ENCODE measurements at regions not wholly inside any gene's neighbourhood (a gene's known extent, or its start where the extent isn't known, plus 50 kb on each side); places are given as distances from the start of the nearest gene placed in this dataset.
"Not testable (repeated sequence)": the region's sequence is repeated elsewhere in the genome, so short reads cannot be mapped to it uniquely, and the experiment has no call there.

GRCh38 chr15:67936258-67936657 lies 96.4 kb upstream of the RNU6-1 start:
- ChIA-PET CTCF (interaction anchor here (0.7 kb wide), 1 partner anchor 322 kb away, joined by 3 read pairs; no protein-coding TSS in a partner anchor), POLR2A (ENCODE audit: unreplicated experiment) (no interaction called here)
- H3K27me3 ChIP-seq (ENCODE audit: insufficient read depth, low read depth), result no peaks in the 10 kb centered on the region
- H3K79me2 ChIP-seq (ENCODE audit: low read depth), result no peaks in the 10 kb centered on the region
- H2AFZ ChIP-seq, result no peak overlapping the region
- H3K4me2 ChIP-seq, result no peak overlapping the region
- no peak for DNase-seq
- no TSS peak for BruUV-seq (replicated peaks)
- no peaks in the 10 kb centered on the region for H3F3A ChIP-seq (ENCODE audit: insufficient read depth, low read depth)
- TF ChIP-seq EZH2 (IDR thresholded peaks at IDR 0.05; ENCODE audit: low read depth) (no peak), CTCF (conservative IDR thresholded peaks at IDR 0.05) (no peak)
- intact Hi-C loops (cut with micrococcal nuclease; ENCODE audit: unreplicated experiment), result no loop called here
- no peak overlapping the region for H3K4me3 ChIP-seq
- no peaks in the 10 kb centered on the region for H3K9me3 ChIP-seq (ENCODE audit: insufficient read depth, low read depth)
- no peaks in the 10 kb centered on the region for H3K9me2 ChIP-seq (ENCODE audit: insufficient read depth)
- H3K4me1 ChIP-seq (replicated peaks; ENCODE audit: insufficient read depth), result peaks cover 7% of the 10 kb centered on the region; the same call in 1 of the 2 replicates
- H3K27ac ChIP-seq, result no peak overlapping the region
- H4K20me1 ChIP-seq (ENCODE audit: insufficient read depth), result no peaks in the 10 kb centered on the region
- H3K36me3 ChIP-seq (ENCODE audit: low read depth), result no peaks in the 10 kb centered on the region

GRCh38 chr15:67937153-67937761 lies 97.4 kb upstream of the RNU6-1 start:
- CTCF ChIA-PET, result interaction anchor here (0.7 kb wide), 1 partner anchor 99 kb away, joined by 3 read pairs; no protein-coding TSS in a partner anchor

GRCh38 chr15:67939179-67939578 lies 99.3 kb upstream of the RNU6-1 start:
- intact Hi-C loops (cut with micrococcal nuclease; ENCODE audit: unreplicated experiment); H3K36me3 ChIP-seq (ENCODE audit: low read depth); DNase-seq; H3K27ac ChIP-seq; POLR2A ChIA-PET (ENCODE audit: unreplicated experiment); H2AFZ ChIP-seq; H3K79me2 ChIP-seq (ENCODE audit: low read depth); H3K9me2 ChIP-seq (ENCODE audit: insufficient read depth); H3K27me3 ChIP-seq (ENCODE audit: insufficient read depth, low read depth); H3F3A ChIP-seq (ENCODE audit: insufficient read depth, low read depth); H3K9me3 ChIP-seq (ENCODE audit: insufficient read depth, low read depth); H3K4me2 ChIP-seq; CTCF ChIA-PET; H4K20me1 ChIP-seq (ENCODE audit: insufficient read depth); H3K4me1 ChIP-seq (replicated peaks; ENCODE audit: insufficient read depth); H3K4me3 ChIP-seq; BruUV-seq (replicated peaks): not testable (repeated sequence)

More at GRCh38 chr15:67937153-67937761, 97.4 kb upstream of the RNU6-1 start:
- Histone ChIP-seq H3K4me3 (no peak overlapping the region), H3F3A (ENCODE audit: insufficient read depth, low read depth) (no peaks in the 10 kb centered on the region), H3K79me2 (ENCODE audit: low read depth) (no peaks in the 10 kb centered on the region), H2AFZ (no peak overlapping the region), H3K36me3 (ENCODE audit: low read depth) (no peaks in the 10 kb centered on the region), H4K20me1 (ENCODE audit: insufficient read depth) (no peaks in the 10 kb centered on the region), H3K27me3 (ENCODE audit: insufficient read depth, low read depth) (no peaks in the 10 kb centered on the region), H3K9me2 (ENCODE audit: insufficient read depth) (no peaks in the 10 kb centered on the region), H3K4me1 (replicated peaks; ENCODE audit: insufficient read depth) (peaks cover 10% of the 10 kb centered on the region), H3K4me2 (no peak overlapping the region), H3K9me3 (ENCODE audit: insufficient read depth, low read depth) (no peaks in the 10 kb centered on the region), H3K27ac (no peak overlapping the region)
- DNase-seq, result peak in 1 of 2 experiments; percentile 38
- intact Hi-C loops (cut with micrococcal nuclease; ENCODE audit: unreplicated experiment), result no loop called here
- no TSS peak for BruUV-seq (replicated peaks)
- TF ChIP-seq EZH2 (IDR thresholded peaks at IDR 0.05; ENCODE audit: low read depth), result no peak
- TF ChIP-seq CTCF (conservative IDR thresholded peaks at IDR 0.05), result no peak
- POLR2A ChIA-PET (ENCODE audit: unreplicated experiment), result interaction anchor here (0.5 kb wide), 1 partner anchor 358 kb away, joined by 3 read pairs; no protein-coding TSS in a partner anchor

- H2AFZ ChIP-seq; H3K79me2 ChIP-seq (ENCODE audit: low read depth); H3K27ac ChIP-seq; H3K36me3 ChIP-seq (ENCODE audit: low read depth); H4K20me1 ChIP-seq (ENCODE audit: insufficient read depth); H3K27me3 ChIP-seq (ENCODE audit: insufficient read depth, low read depth); CTCF ChIA-PET; intact Hi-C loops (cut with micrococcal nuclease; ENCODE audit: unreplicated experiment); H3K4me1 ChIP-seq (replicated peaks; ENCODE audit: insufficient read depth); H3K4me3 ChIP-seq; H3K9me3 ChIP-seq (ENCODE audit: insufficient read depth, low read depth); H3K9me2 ChIP-seq (ENCODE audit: insufficient read depth); H3K4me2 ChIP-seq; DNase-seq; BruUV-seq (replicated peaks); H3F3A ChIP-seq (ENCODE audit: insufficient read depth, low read depth): not testable (repeated sequence)
- POLR2A ChIA-PET (ENCODE audit: unreplicated experiment), result interaction anchor here (0.6 kb wide), 1 partner anchor 1385 kb away, joined by 3 read pairs; no protein-coding TSS in a partner anchor
Measured at GRCh38 chr15:67939588-67940323, 99.9 kb upstream of the RNU6-1 start.
